HEK293 (cell line): ENCODE measurements at regions not wholly inside any gene's neighbourhood (a gene's known extent, or its start where the extent isn't known, plus 50 kb on each side); places are given as distances from the start of the nearest gene placed in this dataset.

Experiments used
- CTCF ChIP-seq: fragments of 450-650 bp; formaldehyde crosslinking; IDR thresholded peaks from 2 replicates; pipeline ENCODE4 v1.5.1; 2016; ENCODE audit warnings: missing biosample characterization, missing genetic modification characterization
- KLF16 ChIP-seq: fragments of 450-650 bp; formaldehyde crosslinking; IDR thresholded peaks from 2 replicates; pipeline ENCODE4 v1.5.1; 2017; ENCODE audit warnings: missing biosample characterization, missing genetic modification characterization
- ZBTB44 ChIP-seq: fragments of 450-650 bp; IDR thresholded peaks from 2 replicates; pipeline ENCODE4 v1.5.1; 2018; ENCODE audit warnings: missing biosample characterization, mild to moderate bottlenecking, missing genetic modification characterization
- ZFP3 ChIP-seq: fragments of 450-650 bp; formaldehyde crosslinking; IDR thresholded peaks from 2 replicates; pipeline ENCODE4 v1.5.1; 2016; ENCODE audit warnings: low read depth, missing biosample characterization, missing genetic modification characterization
- ZNF112 ChIP-seq: fragments of 450-650 bp; formaldehyde crosslinking; IDR thresholded peaks from 2 replicates; pipeline ENCODE4 v1.5.0; 2017; ENCODE audit warnings: missing biosample characterization, missing genetic modification characterization
- ZNF132 ChIP-seq: fragments of 450-650 bp; formaldehyde crosslinking; IDR thresholded peaks from 2 replicates; pipeline ENCODE4 v1.5.1; 2017; ENCODE audit warnings: missing biosample characterization, missing genetic modification characterization, borderline replicate concordance
- ZNF274 ChIP-seq, 2 experiments: fragments of 200-500 bp in 1 of 2; fragments of 450-650 bp in 1 of 2; sonication (Bioruptor generic) in 1 of 2; formaldehyde crosslinking in 1 of 2; IDR thresholded peaks; 2 replicates each; pipeline versions ENCODE4 v1.5.1 to v1.6.1; 2014 to 2016; ENCODE audit warnings: borderline replicate concordance in 1 of 2, inconsistent platforms in 1 of 2, low read length in 1 of 2, missing biosample characterization in 1 of 2, missing genetic modification characterization in 1 of 2
- ZNF311 ChIP-seq: fragments of 450-650 bp; formaldehyde crosslinking; IDR thresholded peaks from 2 replicates; pipeline ENCODE4 v1.5.1; 2017; ENCODE audit warnings: missing biosample characterization, missing genetic modification characterization, borderline replicate concordance

- no peak for TF ChIP-seq ZNF274 (IDR thresholded peaks at IDR 0.05; ENCODE audit: low read length)
- TF ChIP-seq ZNF274 (tag by site-specific recombination; IDR thresholded peaks at IDR 0.05; ENCODE audit: borderline replicate concordance) = no peak
- TF ChIP-seq ZNF311 (tag by site-specific recombination) = no peak
- TF ChIP-seq CTCF (tag by site-specific recombination) = no peak
- TF ChIP-seq ZFP3 (tag by site-specific recombination) = no peak
- no peak for TF ChIP-seq KLF16 (tag by site-specific recombination)
- no peak for TF ChIP-seq ZNF112 (tag by site-specific recombination)
- no peak for TF ChIP-seq ZBTB44 (tag by site-specific recombination)
- TF ChIP-seq ZNF132 (tag by site-specific recombination) = no peak
Observed at GRCh38 chr4:86512631-86513030, 81.5 kb upstream of the PTPN13 start.
